Vagina (tissue), 2 donors: ENCODE measurements at regions not wholly inside any gene's neighbourhood (a gene's known extent, or its start where the extent isn't known, plus 50 kb on each side); places are given as distances from the start of the nearest gene placed in this dataset.

Experiments
- CTCF ChIP-seq, 3 experiments: fragments of 450-650 bp in 2 of 3; fragments of 200-600 bp in 1 of 3; sonication (generic) in 1 of 3; IDR thresholded peaks; one replicate each; pipeline ENCODE4 v1.5.1; 2017 to 2019; ENCODE audit warnings: antibody characterized with exemption in 3 of 3, mild to moderate bottlenecking in 2 of 3, moderate library complexity in 2 of 3
- POLR2A ChIP-seq, 2 donors: fragments of 450-650 bp; IDR thresholded peaks; one replicate each; pipeline ENCODE4 v1.6.1; 2017; ENCODE audit warnings: antibody characterized with exemption in 2 of 2, mild to moderate bottlenecking in 2 of 2, moderate library complexity in 2 of 2
- POLR2AphosphoS5 ChIP-seq, 2 donors: sonication (generic); formaldehyde crosslinking; IDR thresholded peaks; one replicate each; pipeline ENCODE4 v1.9.0; 2017; ENCODE audit warnings: antibody characterized with exemption in 2 of 2, mild to moderate bottlenecking in 2 of 2, low read depth in 1 of 2; ENCODE audit not compliant: insufficient read depth in 1 of 2

GRCh38 chr4:123966990-123967769 lies 570.6 kb downstream of the SPRY1 start:
- no peak for TF ChIP-seq CTCF (IDR thresholded peaks at IDR 0.05)
- TF ChIP-seq POLR2A (IDR thresholded peaks at IDR 0.05): no peak
- TF ChIP-seq POLR2AphosphoS5 (IDR thresholded peaks at IDR 0.05; ENCODE audit: insufficient read depth in 1 of 2, low read depth in 1 of 2): no peak
